NCI-H2196 treated with DMSO at 0.1 percent for 48 hours (cell line): ENCODE measurements at regions not wholly inside any gene's neighbourhood (a gene's known extent, or its start where the extent isn't known, plus 50 kb on each side); places are given as distances from the start of the nearest gene placed in this dataset.

Source experiments
- DNase-seq: peaks from one replicate; lab custom pipeline; 2025; ENCODE audit not compliant: unreplicated experiment; lab: John Stamatoyannopoulos, UW

DNA sequence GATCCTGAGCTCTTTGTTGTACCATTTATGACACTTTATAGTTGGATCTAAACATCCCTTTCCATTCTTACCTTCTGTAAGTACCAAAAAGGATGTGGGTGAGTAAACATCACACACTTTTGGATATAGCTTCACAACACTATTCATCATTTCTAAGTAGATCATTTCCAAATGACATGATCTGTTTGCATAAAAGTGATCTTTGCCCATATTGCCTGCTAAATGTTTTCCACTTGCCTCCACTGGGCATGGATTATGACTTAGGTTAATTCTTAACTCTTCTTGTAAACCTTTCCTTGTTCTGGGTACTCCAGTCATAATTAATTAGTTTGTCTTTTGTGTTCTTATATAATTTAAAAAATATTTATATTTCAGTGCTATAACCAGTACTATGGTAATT lies 244.9 kb upstream of the AGA start:
- DNase-seq: no peak

DNA sequence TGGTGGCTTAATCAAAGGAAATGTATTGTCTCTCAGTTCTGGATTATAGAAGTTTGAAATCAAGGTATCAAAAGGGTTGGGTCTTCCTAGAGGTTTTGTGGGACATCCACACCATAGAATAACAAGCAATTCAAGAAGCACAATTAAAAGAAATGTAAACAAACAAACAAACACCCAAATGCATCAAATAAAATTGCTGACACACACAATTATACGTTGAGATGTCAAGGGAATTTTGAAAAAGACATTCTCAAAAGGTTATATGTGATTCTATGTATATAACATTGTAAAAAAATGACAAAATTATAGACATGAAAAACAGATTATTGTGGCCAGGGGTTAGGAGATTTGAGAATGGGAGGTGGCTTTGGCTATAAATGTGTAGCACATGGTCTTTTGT lies 250.7 kb upstream of the AGA start:
- DNase-seq: no peak

DNA sequence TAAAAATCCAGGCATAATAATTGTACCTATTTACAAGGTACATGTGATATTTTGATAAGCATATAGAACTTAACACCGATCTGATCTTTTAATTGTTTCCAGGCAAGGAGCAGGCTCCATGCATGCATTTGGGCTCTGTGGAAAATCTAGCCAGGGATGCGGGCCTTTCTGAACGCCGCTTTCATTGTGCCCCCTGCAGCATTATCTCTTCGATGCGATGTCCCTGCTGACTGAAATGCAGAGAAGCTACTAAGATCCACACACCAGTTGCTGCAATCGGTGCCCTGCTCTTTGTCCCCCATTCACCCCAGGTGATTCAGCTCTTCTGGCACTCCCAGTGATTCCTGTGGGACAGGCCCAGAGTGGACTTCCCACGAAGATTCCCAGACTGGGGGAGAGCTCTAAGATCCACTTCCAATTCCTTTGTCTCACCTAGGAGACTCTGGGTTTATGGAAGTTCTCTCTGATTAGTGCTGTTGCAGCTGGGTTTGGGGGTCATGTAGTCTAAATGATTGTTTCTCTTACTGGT lies 254.3 kb upstream of the AGA start:
- no peak for DNase-seq

DNA sequence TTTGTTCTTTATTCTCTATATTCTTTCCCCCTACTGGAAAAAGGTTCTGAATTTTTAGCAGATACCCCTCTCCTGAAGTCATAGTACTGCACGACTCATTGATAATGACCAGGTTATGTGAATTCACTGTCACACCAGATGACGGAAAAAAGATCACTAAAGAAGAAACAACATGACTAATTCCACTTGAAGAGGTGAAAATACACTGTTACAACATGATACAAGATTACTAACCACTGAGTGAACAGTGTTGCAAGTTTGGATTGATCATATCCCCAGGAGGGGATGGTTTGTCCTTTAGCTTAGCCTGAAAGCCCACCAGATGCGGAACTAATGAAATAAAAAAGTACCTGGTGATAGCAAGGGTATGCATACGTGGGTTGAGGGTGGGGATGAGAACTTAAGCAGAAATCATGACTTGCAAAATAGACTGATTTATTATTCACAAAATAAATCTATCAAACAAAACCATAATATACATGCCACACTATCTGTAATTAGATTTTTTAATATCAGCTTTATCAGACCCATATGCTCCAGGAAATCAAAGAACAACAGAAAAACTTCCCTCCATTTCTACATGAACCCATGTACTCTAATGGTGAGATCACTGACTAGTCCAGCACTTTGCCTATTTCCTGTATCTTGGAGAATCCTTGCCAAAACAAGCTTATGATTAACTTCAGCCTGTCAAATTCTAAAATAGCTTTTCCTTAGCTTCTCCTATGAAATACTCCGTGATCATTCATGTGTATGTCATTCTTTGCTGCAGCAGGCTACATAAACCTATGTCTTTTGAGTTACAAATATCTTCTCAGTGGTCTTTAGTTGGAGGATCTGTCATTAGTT lies 257.4 kb upstream of the AGA start:
- no peak for DNase-seq

DNA sequence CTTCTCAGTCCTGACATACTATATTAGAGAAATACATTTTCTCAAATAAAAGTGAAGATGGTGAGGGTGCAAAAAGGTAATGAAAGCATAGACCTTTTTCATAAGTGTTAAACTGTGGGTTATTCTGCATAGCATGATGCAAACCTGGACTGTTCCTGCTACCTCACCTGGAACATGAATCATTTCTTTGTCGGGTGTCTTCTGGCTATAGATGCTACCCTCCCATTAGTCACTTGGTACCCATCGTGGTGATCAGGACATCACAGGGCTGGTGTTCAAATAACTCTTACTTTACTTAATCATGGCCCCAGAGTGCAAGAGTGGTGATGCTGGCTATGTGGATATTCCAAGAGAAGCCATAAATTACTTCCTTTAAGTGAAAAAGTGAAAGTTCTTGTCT lies 264.7 kb upstream of the AGA start:
- no peak for DNase-seq

DNA sequence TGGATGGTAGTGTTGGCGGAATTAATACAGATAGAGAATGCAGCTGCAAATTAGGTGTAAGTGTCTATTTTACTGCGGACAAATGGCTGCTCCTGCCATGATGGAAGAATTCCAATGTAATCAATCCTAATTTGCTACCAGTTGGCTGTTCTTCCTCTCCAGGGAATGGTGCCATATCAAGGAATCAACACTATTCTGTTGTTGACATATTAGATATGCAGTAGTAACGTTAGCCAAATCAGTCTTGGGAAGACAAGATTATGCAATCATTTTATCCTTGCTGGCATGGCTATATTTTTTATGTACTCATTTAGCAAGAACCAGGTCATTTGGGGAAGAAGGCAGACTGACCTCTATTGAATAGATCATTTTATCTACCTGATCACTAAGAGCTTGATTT lies 271.2 kb upstream of the AGA start:
- no peak for DNase-seq

DNA sequence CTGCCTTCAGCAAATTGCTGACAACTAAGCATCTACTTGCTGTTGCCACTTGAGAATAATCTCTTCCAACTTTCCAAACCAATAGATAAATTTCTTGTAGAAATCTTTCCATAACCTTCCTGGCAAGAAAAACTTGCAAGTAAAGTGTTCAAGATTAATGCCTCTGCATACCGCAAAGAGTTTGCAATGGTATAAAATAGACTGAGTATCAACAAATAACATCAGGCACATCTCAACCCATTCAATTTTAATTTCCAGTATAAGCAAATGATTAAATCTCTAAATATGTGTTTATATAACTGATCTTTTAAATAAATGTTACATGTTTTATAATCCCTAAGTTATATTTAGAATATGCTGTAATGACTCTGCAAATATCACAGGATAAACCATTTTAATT lies 275.2 kb upstream of the AGA start:
- no peak for DNase-seq

DNA sequence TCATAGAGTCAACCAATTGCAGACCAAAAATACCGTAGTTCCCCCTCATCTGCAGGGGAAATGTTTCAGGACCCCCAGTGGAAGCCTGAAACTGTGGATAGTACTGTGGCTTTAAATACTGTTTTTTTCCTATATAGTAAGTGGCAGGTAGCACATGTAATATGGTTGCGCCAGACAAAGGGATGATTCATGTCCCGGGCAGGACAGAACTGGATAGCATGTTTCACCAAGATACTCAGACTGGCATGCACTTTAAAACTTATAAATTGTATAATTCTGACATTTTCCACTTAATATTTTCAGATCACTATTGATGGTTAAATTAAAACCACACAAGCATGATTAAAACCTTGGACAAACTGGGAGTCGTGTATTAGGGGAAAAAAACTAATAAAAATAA lies 276.3 kb upstream of the AGA start:
- no peak for DNase-seq

DNA sequence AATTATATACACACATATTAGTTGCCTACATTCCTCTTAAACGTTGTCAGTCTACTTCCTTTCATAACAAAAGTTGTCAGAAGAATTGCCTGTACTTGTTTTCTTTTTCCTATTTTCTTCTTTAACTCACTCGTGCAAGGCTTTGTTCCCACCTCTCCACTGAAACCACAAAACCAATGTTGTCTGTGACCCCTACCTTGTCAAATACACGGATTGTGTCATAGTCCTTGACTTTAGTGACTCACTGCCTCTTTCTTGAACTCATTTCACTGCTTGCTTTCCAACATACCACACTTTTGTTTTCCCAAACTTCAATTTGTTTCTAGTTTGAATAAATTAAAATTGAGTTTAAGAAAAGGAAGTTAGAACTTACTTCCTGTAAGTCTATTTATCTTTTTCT lies 283.9 kb upstream of the AGA start:
- no peak for DNase-seq

DNA sequence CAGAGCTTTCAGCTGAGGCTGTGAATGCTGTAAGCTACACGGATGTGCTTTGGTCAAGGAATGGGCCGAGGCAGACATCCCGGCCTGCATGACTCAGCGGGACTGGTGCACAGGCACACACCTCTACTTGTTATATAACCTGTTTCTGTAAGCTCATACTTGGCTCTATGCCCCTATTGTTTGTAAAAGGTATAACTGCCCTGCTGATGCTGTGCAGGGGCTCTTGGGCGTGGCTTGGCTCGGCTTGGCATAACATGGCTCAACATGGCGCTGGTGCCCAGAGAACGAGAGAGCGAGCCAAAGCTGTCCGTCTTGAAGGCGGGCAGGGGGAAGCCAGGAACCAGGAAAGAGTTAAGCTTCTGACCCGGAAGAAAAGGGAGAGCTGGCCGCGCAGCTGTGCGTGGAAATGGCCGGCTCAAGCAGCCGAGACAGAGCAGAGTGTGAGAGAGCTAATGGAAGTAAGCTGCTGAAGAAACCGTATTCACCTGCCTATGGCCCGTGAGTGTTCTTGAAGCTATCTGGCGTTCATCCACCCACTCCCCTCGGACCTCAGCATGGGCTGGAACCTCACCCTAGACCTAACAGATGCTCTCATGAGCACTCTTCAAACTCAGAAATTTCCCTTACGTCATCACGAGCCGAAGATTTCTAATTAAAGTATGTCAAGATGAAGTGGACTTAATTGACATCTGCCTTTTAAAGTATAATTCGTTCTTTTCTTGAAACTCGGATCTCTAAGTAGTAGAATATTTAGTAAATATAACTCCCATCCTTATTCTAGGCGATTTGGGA lies 286.3 kb upstream of the AGA start:
- no peak for DNase-seq

DNA sequence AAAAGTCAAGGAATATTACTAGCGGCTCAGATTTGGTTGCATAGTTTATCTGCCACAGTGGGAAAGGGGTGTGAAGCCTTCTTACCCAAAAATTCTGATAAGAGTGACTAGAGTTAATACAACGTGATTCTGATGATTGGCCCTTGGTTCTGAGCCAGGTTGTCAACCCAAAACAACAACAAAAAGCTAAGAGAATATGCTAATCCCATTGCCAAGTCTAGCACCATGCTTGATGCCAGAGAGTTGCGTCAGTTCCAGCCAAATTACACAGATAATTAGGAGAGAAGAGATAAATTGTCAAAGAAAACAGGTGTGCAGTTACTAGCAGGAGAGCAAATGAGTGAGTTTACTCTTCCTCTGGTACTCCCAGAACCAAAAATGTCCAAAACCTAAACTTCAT lies 287.4 kb upstream of the AGA start:
- DNase-seq: no peak

DNA sequence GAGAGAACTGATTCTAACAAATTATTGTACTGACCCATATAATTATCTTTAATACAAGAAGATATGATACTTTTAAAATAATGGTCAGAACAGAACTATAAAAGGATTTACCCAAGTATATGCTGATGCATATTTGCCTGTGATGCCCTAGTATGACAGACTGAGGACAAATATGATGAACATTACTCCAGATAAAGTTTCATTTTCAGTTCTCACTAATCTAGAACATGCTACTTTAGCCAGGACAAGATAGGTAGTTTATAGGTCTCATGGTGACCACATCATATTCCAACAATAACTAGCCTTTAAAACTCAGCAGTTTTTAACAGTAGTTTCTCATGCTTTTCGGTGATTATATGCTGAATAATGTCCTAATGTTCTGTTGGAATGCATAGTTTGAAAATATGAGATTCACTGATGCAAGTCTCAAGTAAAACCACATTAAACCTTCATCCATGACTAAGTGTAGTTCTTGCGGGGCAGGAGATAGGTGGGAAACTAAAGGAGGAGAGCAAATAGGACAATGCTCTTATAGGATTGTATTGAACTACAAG lies 295.2 kb upstream of the AGA start:
- DNase-seq: no peak

DNA sequence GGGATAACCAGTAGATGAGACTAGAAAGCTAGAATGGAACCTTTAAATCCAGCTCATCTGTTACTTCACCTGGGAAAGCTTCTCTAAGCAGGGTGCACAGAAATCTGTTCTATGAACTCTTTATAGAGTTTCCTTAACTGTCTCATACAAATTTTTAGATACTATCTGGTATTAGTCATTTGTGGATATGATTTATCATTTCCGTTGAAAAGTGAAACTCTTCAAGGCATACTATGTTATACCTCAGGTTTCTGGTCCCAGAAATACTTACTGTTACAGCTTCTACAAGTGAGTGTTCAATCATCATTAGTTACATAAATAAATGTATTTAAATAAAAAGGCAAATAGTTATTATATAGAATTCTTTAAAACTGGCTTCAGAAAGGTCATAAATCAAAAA lies 298.3 kb upstream of the AGA start:
- DNase-seq: no peak

DNA sequence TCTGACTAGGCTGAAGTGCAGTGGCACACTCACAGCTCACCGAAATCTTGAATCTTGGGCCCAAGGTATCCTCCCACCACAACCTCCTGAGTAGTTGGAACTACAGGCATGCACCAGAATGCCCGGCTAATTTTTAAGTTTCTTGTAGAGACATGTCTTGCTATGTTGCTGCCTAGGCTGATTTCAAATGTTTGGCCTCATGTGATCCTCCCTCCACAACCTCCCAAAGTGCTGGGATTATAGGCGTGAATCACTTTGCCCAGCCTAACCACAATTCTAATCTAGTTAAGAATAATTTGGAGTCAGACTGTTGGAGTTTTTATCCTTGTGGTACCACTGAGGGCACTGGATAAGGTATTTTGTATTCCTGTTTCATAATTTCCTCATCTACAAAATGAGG lies 317.5 kb upstream of the AGA start:
- DNase-seq: no peak

DNA sequence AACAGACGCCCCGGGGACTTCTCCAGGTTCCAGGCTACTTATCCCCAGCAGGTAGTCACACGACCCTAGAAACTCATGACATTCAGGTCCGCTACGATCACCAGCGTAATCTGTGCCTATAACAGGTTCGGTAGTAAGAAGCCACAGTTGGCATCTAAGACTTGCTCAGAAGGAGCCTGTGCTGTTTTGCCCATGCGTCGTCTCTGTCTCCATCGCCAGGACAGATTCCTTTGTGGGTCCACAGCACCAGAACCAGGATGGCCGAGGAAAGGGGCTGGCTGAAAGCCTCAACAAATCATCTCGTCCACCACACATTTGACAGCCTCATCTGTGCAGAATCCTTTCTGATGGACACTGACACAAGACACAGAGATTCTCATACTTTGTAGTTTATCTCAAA lies 319.5 kb upstream of the AGA start:
- DNase-seq: no peak

DNA sequence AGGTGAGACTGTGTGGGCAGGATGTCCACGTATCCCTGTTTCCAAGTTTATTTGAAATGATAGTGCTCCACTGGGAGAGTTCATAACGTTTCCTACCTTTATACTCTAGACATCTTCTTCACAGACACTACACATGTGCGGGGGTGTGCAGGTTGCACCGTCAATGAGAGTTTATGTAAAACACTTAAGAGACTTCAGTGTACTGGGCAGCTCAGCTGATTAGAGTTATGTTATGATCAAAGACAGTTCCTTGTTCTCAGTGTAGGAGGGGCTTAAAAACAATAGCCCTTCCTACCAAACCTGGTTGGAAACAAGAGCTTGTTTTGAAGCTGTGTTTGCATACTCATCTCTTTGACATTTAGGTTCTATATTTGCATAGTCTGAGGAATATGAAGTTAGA lies 326.9 kb upstream of the AGA start:
- no peak for DNase-seq

DNA sequence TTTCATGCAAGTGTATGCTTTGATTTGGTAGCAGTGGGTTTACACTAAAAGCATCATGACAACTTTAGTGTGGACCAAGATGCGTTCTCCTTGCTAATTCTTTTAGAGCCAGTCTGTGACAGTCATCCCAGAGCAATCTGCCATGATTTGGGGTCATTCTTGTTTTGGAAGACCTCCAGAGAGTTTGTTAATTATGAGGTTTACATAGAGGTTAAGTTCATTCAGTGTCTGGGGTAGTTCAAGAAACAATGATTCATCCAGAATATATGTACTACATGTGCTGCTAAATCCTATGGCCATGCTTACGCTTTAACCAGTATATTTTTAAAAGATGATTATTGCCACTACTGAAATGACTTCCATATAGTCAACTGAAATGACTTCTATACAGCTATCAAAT lies 328.5 kb upstream of the AGA start:
- no peak for DNase-seq

DNA sequence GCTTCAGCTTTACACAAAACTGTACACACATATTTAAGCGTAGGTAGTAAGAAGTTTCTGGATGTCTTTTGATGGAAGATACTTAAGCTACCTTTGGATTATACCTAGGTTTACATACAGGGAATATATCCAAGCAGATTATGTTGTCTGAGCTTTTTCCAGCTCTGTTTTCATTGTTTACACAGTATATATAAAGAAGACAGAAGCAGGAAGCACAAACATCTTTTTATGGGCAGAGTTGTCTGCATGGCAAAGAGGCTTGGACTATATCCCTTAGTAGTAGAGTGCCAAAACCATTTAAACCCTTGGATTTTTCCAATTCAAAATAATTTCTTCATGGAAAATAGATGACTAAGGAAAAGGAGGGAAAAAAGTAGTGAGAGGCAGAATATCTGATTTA lies 329.4 kb upstream of the AGA start:
- no peak for DNase-seq

DNA sequence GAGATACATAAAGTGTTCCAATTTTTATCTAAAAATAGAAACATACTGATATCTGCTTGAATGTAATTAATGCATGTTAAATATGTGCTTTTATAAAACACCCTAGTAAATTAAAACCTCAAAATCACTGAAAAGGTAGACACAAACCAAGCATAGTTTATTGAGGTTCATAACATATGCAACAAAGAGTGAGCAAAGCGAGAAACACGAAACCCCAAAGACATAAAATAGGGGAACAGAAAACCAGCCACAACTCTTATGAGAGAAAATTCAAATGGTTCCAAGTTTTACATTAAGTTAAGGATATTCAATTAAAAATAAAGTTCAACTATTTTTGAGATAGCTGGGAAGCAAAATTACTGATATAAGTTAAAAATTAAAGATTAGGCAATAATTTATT lies 336.4 kb upstream of the AGA start:
- no peak for DNase-seq

DNA sequence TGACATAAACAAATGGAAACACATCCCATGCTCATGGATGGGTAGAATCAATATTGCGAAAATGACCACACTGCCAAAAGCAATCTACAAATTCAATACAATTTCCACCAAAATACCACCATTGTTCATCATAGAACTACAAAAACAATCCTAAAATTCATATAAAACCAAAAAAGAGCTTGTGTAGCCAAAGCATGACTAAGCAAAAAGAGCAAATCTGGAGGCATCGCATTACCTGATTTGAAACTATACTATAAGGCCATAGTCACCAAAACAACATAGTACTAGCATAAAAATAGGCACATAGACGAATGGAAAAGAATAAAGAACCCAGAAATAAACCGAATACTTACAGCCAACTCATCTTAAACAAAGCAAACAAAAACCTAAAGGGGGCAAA lies 342.8 kb upstream of the AGA start:
- no peak for DNase-seq

DNA sequence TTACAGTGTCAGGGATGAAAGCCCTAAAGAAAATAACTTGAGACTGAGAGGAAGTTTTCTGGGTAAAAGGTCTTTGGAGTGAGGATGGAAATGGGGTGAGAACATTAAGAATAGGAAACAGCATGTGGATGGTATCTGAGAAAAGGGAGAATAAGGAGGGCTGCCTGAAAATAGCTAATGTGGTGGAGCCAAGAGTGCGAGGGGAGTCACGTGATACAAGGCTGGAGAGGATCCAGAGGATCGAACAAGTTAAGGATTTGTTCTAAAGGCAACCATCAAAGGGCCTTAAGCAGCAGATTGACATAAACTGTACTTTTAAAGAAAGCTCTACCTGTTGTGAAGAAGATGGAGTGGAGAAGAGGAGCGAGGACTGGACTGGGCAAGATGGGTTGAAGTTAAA lies 347.4 kb upstream of the AGA start:
- no peak for DNase-seq

DNA sequence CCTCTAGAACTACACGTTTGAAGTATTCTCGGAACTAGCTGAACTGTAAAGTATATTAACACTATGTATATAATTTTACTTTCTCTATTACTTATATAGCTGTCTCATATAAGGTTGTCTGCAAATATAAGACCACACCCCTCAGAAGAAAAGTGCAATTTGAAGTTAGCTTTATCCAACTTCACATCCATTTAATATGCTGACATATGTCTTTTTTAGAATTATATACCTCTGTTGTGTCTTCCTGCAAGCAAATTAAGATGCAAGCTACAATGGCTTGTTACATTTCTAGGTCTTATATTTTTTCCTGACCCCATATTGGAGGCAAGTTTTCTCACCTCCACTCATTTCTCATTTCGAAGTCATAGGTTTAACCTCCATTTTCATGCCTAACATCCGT lies 349.0 kb upstream of the AGA start:
- DNase-seq: no peak
